CD4-positive, alpha-beta T cell (primary cell): ENCODE measurements at regions not wholly inside any gene's neighbourhood (a gene's known extent, or its start where the extent isn't known, plus 50 kb on each side); places are given as distances from the start of the nearest gene placed in this dataset.

Source experiments
- ATAC-seq: fragments of 200-7000 bp; cut with Tn5 transposase; one replicate; pipeline ENCODE4 v1.10.0; 2022; ENCODE audit warnings: mild to moderate bottlenecking; ENCODE audit not compliant: poor library complexity
- CTCF ChIA-PET: fragments of 350-600 bp; sonication (Branson Sonifier 250); formaldehyde crosslinking; loops from one replicate; lab custom pipeline; 2021; ENCODE audit warnings: antibody characterized with exemption, inconsistent platforms; lab: Charles Lee
- POLR2A ChIA-PET: fragments of 350-600 bp; sonication (Branson Sonifier 250); formaldehyde crosslinking; loops from one replicate; lab custom pipeline; 2021; ENCODE audit warnings: antibody characterized with exemption, inconsistent platforms; lab: Charles Lee
- DNase-seq, 14 experiments: peaks; one replicate each; pipeline ENCODE4 v3.0.0-alpha.2; 2013 to 2020; ENCODE audit warnings: mixed read lengths in 2 of 14
- H3K27ac ChIP-seq, 2 donors: one replicate each; pipeline versions ENCODE4 v1.5.1 to v1.7.0; 2013; ENCODE audit warnings: low read length in 2 of 2, low read depth in 1 of 2, mild to moderate bottlenecking in 1 of 2
- H3K27me3 ChIP-seq, 2 experiments: 1 replicate in 1 of 2; 2 replicates in 1 of 2; pipeline versions ENCODE4 v1.6.1 to v1.7.0; 2013; ENCODE audit warnings: low read length in 2 of 2, control low read depth in 1 of 2, mild to moderate bottlenecking in 1 of 2, moderate library complexity in 1 of 2; ENCODE audit not compliant: insufficient read depth in 2 of 2, control insufficient read depth in 1 of 2
- H3K36me3 ChIP-seq: one replicate; pipeline ENCODE4 v1.6.1; 2013; ENCODE audit warnings: low read length, control low read depth; ENCODE audit not compliant: insufficient read depth
- H3K4me1 ChIP-seq: one replicate; pipeline ENCODE4 v1.6.1; 2013; ENCODE audit warnings: low read length, control low read depth; ENCODE audit not compliant: insufficient read depth
- H3K4me3 ChIP-seq: one replicate; pipeline ENCODE4 v1.5.1; 2013; ENCODE audit warnings: mild to moderate bottlenecking, low read length, moderate library complexity
- H3K9me3 ChIP-seq, 2 experiments: 1 replicate in 1 of 2; 2 replicates in 1 of 2; pipeline versions ENCODE4 v1.6.1 to v1.7.0; 2013; ENCODE audit warnings: low read length in 2 of 2, mild to moderate bottlenecking in 2 of 2, control low read depth in 1 of 2, moderate library complexity in 1 of 2; ENCODE audit not compliant: control insufficient read depth in 1 of 2, insufficient read depth in 1 of 2
- H3K27ac Mint-ChIP-seq: one replicate; pipeline ENCODE4 v1.8.0; 2020; ENCODE audit warnings: mixed read lengths
- H3K27me3 Mint-ChIP-seq: one replicate; pipeline ENCODE4 v1.8.0; 2021; ENCODE audit warnings: mixed read lengths
- H3K36me3 Mint-ChIP-seq: one replicate; pipeline ENCODE4 v1.8.0; 2021; ENCODE audit warnings: low read depth, mixed read lengths
- H3K4me1 Mint-ChIP-seq: one replicate; pipeline ENCODE4 v1.8.0; 2021; ENCODE audit warnings: low read depth, mixed read lengths
- H3K4me3 Mint-ChIP-seq: one replicate; pipeline ENCODE4 v1.8.0; 2020; ENCODE audit warnings: mild to moderate bottlenecking, mixed read lengths
- H3K9me3 Mint-ChIP-seq: one replicate; pipeline ENCODE4 v1.8.0; 2020; ENCODE audit warnings: mixed read lengths
- CTCF ChIP-seq: fragments of 200-600 bp; IDR thresholded peaks from one replicate; pipeline ENCODE4 v1.8.0; 2022; ENCODE audit warnings: antibody characterized with exemption, mild to moderate bottlenecking
- intact Hi-C, 2 experiments: fragments of 100-400 bp; cut with DNase I in 1 of 2; cut with micrococcal nuclease in 1 of 2; formaldehyde crosslinking; loops; one replicate each; pipeline versions ENCODE4 v1.15.1 to v1.9.0; 2023 to 2025; cut with DNase I, micrococcal nuclease

- CTCF ChIA-PET: no interaction called here
- H3K36me3 Mint-ChIP-seq: no peaks in the 10 kb centered on the region
- no peak overlapping the region for H3K27ac ChIP-seq
- no peaks in the 10 kb centered on the region for H3K27me3 ChIP-seq
- H3K27ac Mint-ChIP-seq: no peak overlapping the region
- POLR2A ChIA-PET: no interaction called here
- H3K9me3 Mint-ChIP-seq: no peaks in the 10 kb centered on the region
- H3K4me3 Mint-ChIP-seq: no peak overlapping the region
- H3K4me3 ChIP-seq: no peak overlapping the region
- intact Hi-C loops: no loop called here
- H3K36me3 ChIP-seq: no peaks in the 10 kb centered on the region
- ATAC-seq (no peak), DNase-seq (peak in 1 of 14 experiments; percentile 1)
- no peaks in the 10 kb centered on the region for H3K27me3 Mint-ChIP-seq
- no peaks in the 10 kb centered on the region for H3K4me1 ChIP-seq
- no peaks in the 10 kb centered on the region for H3K4me1 Mint-ChIP-seq
- no peaks in the 10 kb centered on the region for H3K9me3 ChIP-seq
- no peak for TF ChIP-seq CTCF
Measured at GRCh38 chr5:89342106-89342876, 459.3 kb upstream of the MEF2C start.

- Mint-ChIP-seq H3K27me3 (no peaks in the 10 kb centered on the region), H3K27ac (no peak overlapping the region), H3K9me3 (no peaks in the 10 kb centered on the region), H3K4me1 (no peaks in the 10 kb centered on the region), H3K4me3 (no peak overlapping the region), H3K36me3 (no peaks in the 10 kb centered on the region)
- H3K27ac ChIP-seq: no peak overlapping the region
- POLR2A ChIA-PET: no interaction called here
- H3K27me3 ChIP-seq: no peaks in the 10 kb centered on the region
- ATAC-seq (no peak), DNase-seq (no peak)
- intact Hi-C loops: no loop called here
- no peak overlapping the region for H3K4me3 ChIP-seq
- no peaks in the 10 kb centered on the region for H3K36me3 ChIP-seq
- no peak for TF ChIP-seq CTCF
- no peaks in the 10 kb centered on the region for H3K9me3 ChIP-seq
- CTCF ChIA-PET: no interaction called here
- no peaks in the 10 kb centered on the region for H3K4me1 ChIP-seq
Measured at GRCh38 chr5:89338935-89339334, 456.0 kb upstream of the MEF2C start.

GRCh38 chr5:89336111-89336510 is 453.1 kb upstream of the MEF2C start:
- no peaks in the 10 kb centered on the region for H3K27me3 ChIP-seq
- no peak for TF ChIP-seq CTCF
- Mint-ChIP-seq H3K4me1 (no peaks in the 10 kb centered on the region), H3K4me3 (no peak overlapping the region), H3K36me3 (no peaks in the 10 kb centered on the region), H3K9me3 (no peaks in the 10 kb centered on the region), H3K27ac (no peak overlapping the region), H3K27me3 (no peaks in the 10 kb centered on the region)
- no peaks in the 10 kb centered on the region for H3K4me1 ChIP-seq
- CTCF ChIA-PET: no interaction called here
- POLR2A ChIA-PET: no interaction called here
- no peak for DNase-seq
- no peaks in the 10 kb centered on the region for H3K36me3 ChIP-seq
- intact Hi-C loops: no loop called here
- H3K27ac ChIP-seq: no peak overlapping the region
- H3K9me3 ChIP-seq: no peaks in the 10 kb centered on the region
- no peak overlapping the region for H3K4me3 ChIP-seq
- no peak for ATAC-seq
